ENCODE measurements at regions not wholly inside any gene's neighbourhood (a gene's known extent, or its start where the extent isn't known, plus 50 kb on each side); places are given as distances from the start of the nearest gene placed in this dataset.
"Not testable (repeated sequence)": the region's sequence is repeated elsewhere in the genome, so short reads cannot be mapped to it uniquely, and the experiment has no call there.

DNA sequence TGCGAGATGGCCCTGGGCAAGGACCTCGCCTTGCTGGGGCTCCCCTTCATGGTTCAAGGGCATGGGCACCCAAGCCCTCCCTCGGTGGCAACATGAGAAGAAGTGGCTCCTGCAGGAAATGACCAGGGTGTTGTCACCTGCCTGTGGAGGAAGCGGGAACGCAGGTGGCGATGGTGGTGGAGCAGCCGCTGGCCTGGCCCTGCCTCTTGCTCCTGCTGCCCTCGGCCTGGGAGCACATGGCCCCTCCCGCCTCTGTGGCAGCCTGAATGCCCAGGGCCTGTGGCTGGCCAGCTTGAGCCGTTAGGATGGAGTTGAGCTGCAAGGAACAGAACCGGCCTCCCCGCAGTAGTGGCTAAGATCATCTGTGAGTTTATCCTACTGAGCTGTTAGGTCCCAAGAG, 204.0 kb downstream of the CCT8L2 start:
- not testable (repeated sequence) for TF ChIP-seq CTCF, POLR2A (IDR thresholded peaks at IDR 0.05)
